Body of pancreas (tissue), 4 donors: ENCODE measurements at regions not wholly inside any gene's neighbourhood (a gene's known extent, or its start where the extent isn't known, plus 50 kb on each side); places are given as distances from the start of the nearest gene placed in this dataset.

ENCODE experiments used
- ATAC-seq: fragments of 150-250 bp; one replicate; pipeline ENCODE4 v1.9.1; 2016
- DNase-seq, 4 donors: peaks; one replicate each; pipeline ENCODE4 v3.0.0-alpha.2; 2019
- H3K27ac ChIP-seq, 4 donors: fragments of 200-600 bp; sonication (generic); 1 replicate in 3 of 4; 2 replicates in 1 of 4; pipeline versions ENCODE4 v1.5.1 to v1.6.1; 2016 to 2019; ENCODE audit warnings: mild to moderate bottlenecking in 1 of 4, mixed read lengths in 1 of 4, moderate library complexity in 1 of 4
- H3K27me3 ChIP-seq, 2 donors: fragments of 200-600 bp; sonication (generic); one replicate each; pipeline ENCODE4 v1.6.0; 2016; ENCODE audit warnings: mild to moderate bottlenecking in 1 of 2
- H3K36me3 ChIP-seq, 2 donors: fragments of 200-600 bp; sonication (generic); replicated peaks in 1 of 2; 2 replicates each; pipeline ENCODE4 v1.5.1; 2016; ENCODE audit warnings: low read depth in 2 of 2; ENCODE audit not compliant: insufficient read depth in 1 of 2
- H3K4me1 ChIP-seq: fragments of 200-600 bp; sonication (generic); one replicate; pipeline ENCODE4 v1.6.0; 2016
- H3K4me3 ChIP-seq, 2 donors: fragments of 200-600 bp; sonication (generic); 1 replicate in 1 of 2; 2 replicates in 1 of 2; pipeline ENCODE4 v1.5.1; 2016 to 2019
- H3K9me3 ChIP-seq, 3 donors: fragments of 200-600 bp; sonication (generic); 1 replicate in 2 of 3; 2 replicates in 1 of 3; pipeline ENCODE4 v1.5.1; 2016
- POLR2A ChIP-seq, 3 donors: fragments of 450-650 bp; IDR thresholded peaks; one replicate each; pipeline ENCODE4 v1.6.1; 2016; ENCODE audit warnings: antibody characterized with exemption in 3 of 3, mild to moderate bottlenecking in 2 of 3
- WGBS, 2 donors: methylation state at CpG; one replicate each; pipeline ENCODE4 v1.1.5; 2017; 5-methylcytosine and 5-hydroxymethylcytosine counted together
- intact Hi-C: fragments of 100-400 bp; cut with DNase I; formaldehyde crosslinking; loops from one replicate; pipeline ENCODE4 v1.15.1; 2023
- TF ChIP-seq, protein P1 (sequence below), 7 experiments: fragments of 450-650 bp in 4 of 7; fragments of 200-600 bp in 3 of 7; sonication (generic) in 3 of 7; IDR thresholded peaks; one replicate each; pipeline ENCODE4 v1.5.1; 2016 to 2019; ENCODE audit warnings: antibody characterized with exemption in 7 of 7

- Histone ChIP-seq H3K27ac (no peak overlapping the region), H3K4me3 (no peak overlapping the region), H3K4me1 (no peaks in the 10 kb centered on the region), H3K36me3 (no peaks in the 10 kb centered on the region), H3K9me3 (no peaks in the 10 kb centered on the region), H3K27me3 (no peaks in the 10 kb centered on the region)
- 54 to 72% methylated on average over 1 of the region's 1 CpG for WGBS, 2 donors
- intact Hi-C loops, result no loop called here
- DNase-seq (no peak), ATAC-seq (no peak)
- TF ChIP-seq, protein P1, sequence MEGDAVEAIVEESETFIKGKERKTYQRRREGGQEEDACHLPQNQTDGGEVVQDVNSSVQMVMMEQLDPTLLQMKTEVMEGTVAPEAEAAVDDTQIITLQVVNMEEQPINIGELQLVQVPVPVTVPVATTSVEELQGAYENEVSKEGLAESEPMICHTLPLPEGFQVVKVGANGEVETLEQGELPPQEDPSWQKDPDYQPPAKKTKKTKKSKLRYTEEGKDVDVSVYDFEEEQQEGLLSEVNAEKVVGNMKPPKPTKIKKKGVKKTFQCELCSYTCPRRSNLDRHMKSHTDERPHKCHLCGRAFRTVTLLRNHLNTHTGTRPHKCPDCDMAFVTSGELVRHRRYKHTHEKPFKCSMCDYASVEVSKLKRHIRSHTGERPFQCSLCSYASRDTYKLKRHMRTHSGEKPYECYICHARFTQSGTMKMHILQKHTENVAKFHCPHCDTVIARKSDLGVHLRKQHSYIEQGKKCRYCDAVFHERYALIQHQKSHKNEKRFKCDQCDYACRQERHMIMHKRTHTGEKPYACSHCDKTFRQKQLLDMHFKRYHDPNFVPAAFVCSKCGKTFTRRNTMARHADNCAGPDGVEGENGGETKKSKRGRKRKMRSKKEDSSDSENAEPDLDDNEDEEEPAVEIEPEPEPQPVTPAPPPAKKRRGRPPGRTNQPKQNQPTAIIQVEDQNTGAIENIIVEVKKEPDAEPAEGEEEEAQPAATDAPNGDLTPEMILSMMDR (IDR thresholded peaks at IDR 0.05), result no peak
- no peak for TF ChIP-seq POLR2A (IDR thresholded peaks at IDR 0.05)
Observed at GRCh38 chr10:57026307-57026706, 665.2 kb upstream of the ZWINT start.

GRCh38 chr10:57023626-57024025 lies 662.6 kb upstream of the ZWINT start:
- TF ChIP-seq POLR2A (IDR thresholded peaks at IDR 0.05), result no peak
- TF ChIP-seq, protein P1 (IDR thresholded peaks at IDR 0.05), result no peak
- intact Hi-C loops, result no loop called here
- ATAC-seq, result no peak

DNA sequence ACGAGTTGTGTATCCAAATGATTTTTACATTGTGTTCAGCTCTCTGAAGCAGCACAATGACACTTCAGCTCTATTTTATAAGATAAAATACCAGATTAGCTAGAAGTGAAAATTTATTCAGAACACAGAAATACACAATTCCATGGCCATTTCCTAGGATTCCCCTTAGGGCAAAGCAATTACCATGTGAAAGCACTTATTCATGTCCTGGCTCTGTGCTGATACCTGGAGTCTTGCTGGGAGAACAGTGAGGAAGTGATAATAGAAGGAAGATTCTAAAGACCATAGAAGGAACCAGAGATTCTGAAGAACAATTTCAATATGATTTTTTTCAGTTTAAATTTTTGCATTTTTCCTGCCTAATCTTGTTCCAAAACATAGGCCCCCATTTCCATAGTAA lies 657.4 kb upstream of the ZWINT start:
- H3K27ac ChIP-seq, result no peak overlapping the region
- H3K27me3 ChIP-seq, result no peaks in the 10 kb centered on the region
- ATAC-seq (no peak), DNase-seq (no peak)
- no peak for TF ChIP-seq POLR2A (IDR thresholded peaks at IDR 0.05)
- TF ChIP-seq, protein P1 (IDR thresholded peaks at IDR 0.05), result no peak
- no peaks in the 10 kb centered on the region for H3K36me3 ChIP-seq
- H3K9me3 ChIP-seq, result no peaks in the 10 kb centered on the region
- 26% methylated on average over 1 of the region's 1 CpG for WGBS, 2 donors
- intact Hi-C loops, result no loop called here
- H3K4me1 ChIP-seq, result no peaks in the 10 kb centered on the region
- H3K4me3 ChIP-seq, result no peak overlapping the region

More at GRCh38 chr10:57023626-57024025, 662.6 kb upstream of the ZWINT start:
- no peaks in the 10 kb centered on the region for H3K9me3 ChIP-seq
- no peak for DNase-seq
- no peaks in the 10 kb centered on the region for H3K36me3 ChIP-seq
- 22 to 28% methylated on average over 1 of the region's 1 CpG for WGBS, 2 donors
- H3K4me3 ChIP-seq, result no peak overlapping the region
- no peaks in the 10 kb centered on the region for H3K27me3 ChIP-seq
- no peaks in the 10 kb centered on the region for H3K4me1 ChIP-seq
- H3K27ac ChIP-seq, result no peak overlapping the region

- no peak for DNase-seq
- no peak overlapping the region for H3K4me3 ChIP-seq
- TF ChIP-seq, protein P1 (IDR thresholded peaks at IDR 0.05), result no peak
- TF ChIP-seq POLR2A (IDR thresholded peaks at IDR 0.05), result no peak
- no peak for ATAC-seq
- H3K27me3 ChIP-seq, result no peaks in the 10 kb centered on the region
- H3K36me3 ChIP-seq, result no peaks in the 10 kb centered on the region
- H3K27ac ChIP-seq, result no peak overlapping the region
- no peaks in the 10 kb centered on the region for H3K9me3 ChIP-seq
- H3K4me1 ChIP-seq, result no peaks in the 10 kb centered on the region
- intact Hi-C loops, result no loop called here
- 49 to 58% methylated on average over 7 of the region's 7 CpGs for WGBS, 2 donors
Observed at GRCh38 chr10:57017356-57018037, 656.4 kb upstream of the ZWINT start.
